ENCODE measurements at regions not wholly inside any gene's neighbourhood (a gene's known extent, or its start where the extent isn't known, plus 50 kb on each side); places are given as distances from the start of the nearest gene placed in this dataset.
"Not testable (repeated sequence)": the region's sequence is repeated elsewhere in the genome, so short reads cannot be mapped to it uniquely, and the experiment has no call there.

DNA sequence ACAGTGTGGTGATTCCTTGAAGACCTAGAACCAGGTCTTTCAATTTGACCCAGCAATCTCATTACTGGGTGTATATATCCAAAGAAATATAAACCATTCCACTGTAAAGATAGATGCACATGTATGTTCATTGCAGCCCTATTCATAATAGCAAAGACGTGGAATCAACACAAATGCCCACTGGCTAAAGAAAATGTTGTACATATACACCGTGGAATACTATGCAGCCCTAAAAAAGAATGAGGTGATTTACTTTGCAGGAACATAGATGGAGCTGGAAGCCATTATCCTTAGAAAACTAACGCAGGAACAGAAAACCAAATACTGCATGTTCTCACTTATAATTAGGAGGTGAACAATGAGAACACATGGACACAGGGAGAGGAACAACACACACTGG lies 278.0 kb upstream of the KCND2 start:
- Histone ChIP-seq H3K27me3 (no peaks in the 10 kb centered on the region), H3K4me3 (no peak overlapping the region), H3K27ac (no peak overlapping the region), H3K9me3 (peaks cover 0 to 23% (median 0%) of the 10 kb centered on the region in 11 donors), H3K4me1 (no peaks in the 10 kb centered on the region), H3K36me3 (no peaks in the 10 kb centered on the region)
- DNase-seq = no peak
- WGBS, 2 donors = 80 to 85% methylated on average over 3 of the region's 3 CpGs
- ATAC-seq = no peak
- TF ChIP-seq, protein P1, sequence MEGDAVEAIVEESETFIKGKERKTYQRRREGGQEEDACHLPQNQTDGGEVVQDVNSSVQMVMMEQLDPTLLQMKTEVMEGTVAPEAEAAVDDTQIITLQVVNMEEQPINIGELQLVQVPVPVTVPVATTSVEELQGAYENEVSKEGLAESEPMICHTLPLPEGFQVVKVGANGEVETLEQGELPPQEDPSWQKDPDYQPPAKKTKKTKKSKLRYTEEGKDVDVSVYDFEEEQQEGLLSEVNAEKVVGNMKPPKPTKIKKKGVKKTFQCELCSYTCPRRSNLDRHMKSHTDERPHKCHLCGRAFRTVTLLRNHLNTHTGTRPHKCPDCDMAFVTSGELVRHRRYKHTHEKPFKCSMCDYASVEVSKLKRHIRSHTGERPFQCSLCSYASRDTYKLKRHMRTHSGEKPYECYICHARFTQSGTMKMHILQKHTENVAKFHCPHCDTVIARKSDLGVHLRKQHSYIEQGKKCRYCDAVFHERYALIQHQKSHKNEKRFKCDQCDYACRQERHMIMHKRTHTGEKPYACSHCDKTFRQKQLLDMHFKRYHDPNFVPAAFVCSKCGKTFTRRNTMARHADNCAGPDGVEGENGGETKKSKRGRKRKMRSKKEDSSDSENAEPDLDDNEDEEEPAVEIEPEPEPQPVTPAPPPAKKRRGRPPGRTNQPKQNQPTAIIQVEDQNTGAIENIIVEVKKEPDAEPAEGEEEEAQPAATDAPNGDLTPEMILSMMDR (IDR thresholded peaks at IDR 0.05) = no peak
- intact Hi-C loops (cut with DNase I) = no loop called here

DNA sequence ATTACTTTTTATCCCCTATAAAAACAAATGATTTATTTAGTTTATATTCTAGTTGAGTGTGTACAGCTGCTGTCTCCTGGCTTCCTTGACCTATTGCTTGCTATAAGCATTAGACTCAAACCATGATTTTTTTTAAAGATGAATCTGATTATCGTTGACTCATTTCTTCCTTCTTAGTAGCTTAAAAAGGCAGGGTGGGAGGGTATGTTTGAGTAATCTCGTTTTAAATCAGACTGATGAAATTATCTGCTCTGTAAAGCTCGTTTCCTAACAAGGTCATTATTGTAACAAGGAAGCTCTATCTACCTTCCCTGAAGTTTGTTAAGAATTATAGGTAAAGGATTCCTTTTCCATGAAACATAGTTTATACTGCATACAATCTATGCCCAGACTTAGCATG lies 276.3 kb upstream of the KCND2 start:
- WGBS, 2 donors = 53 to 54% methylated on average over 3 of the region's 3 CpGs
- no peak overlapping the region for H3K4me3 ChIP-seq
- H3K4me1 ChIP-seq = no peaks in the 10 kb centered on the region
- ATAC-seq (no peak), DNase-seq (no peak)
- no peaks in the 10 kb centered on the region for H3K27me3 ChIP-seq
- H3K9me3 ChIP-seq = peaks cover 0 to 13% (median 0%) of the 10 kb centered on the region in 11 donors
- intact Hi-C loops (cut with DNase I) = no loop called here
- no peak overlapping the region for H3K27ac ChIP-seq
- H3K36me3 ChIP-seq = no peaks in the 10 kb centered on the region
- TF ChIP-seq, protein P1 (IDR thresholded peaks at IDR 0.05) = no peak

DNA sequence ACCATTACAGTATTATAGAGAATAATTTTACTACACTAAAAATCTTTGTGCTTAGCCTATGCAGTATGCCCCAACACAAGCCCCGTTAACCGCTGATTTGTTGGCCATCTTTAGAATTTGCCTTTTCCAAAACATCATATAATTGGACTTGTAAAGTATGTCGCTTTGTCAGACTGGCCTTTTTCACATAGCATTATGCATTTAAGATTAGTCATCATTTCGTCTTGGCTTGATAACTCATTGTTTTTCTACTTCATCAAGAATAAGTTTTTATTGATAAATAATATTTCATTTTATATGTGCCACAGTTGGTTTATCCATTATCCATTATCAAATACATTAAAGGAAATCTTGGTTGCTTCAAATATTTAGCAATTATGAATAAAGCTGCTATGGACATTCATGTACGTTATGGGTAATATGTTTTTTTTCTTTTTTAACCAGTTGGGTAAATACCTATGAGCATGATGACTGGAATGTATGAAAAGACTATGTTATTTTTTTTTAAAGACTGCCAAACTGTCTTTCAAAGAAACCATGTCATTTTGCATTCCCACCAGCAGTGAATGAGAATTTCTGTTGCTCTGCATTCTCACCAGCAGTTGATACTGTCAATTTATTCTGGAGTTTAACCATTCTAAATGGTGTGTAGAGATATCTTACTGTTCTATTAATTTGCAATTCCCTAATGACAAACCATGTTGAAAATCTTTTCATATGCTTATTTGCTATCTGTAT lies 273.1 kb upstream of the KCND2 start:
- TF ChIP-seq, protein P1 (IDR thresholded peaks at IDR 0.05) = no peak
- 87 to 90% methylated on average over 5 of the region's 5 CpGs for WGBS, 2 donors

DNA sequence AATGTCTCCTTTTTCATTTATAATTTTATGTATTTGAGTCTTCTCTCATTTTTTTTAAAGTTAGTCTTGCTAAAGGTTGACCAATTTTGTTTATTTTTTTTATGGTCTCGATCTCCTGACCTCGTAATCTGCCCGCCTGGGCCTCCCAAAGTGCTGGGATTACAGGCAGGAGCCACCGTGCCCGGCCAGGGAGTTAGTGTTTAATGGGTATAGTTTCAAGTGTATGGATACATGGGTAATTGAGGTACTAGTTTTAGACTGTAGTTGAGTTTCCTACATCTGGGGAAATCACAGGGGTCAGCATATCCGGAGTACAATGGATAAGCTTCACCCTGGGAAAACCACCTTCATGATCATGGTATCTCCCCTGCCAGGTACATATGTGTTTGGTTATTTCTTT lies 267.3 kb upstream of the KCND2 start:
- Histone ChIP-seq H3K4me3 (no peak overlapping the region), H3K4me1 (no peaks in the 10 kb centered on the region), H3K36me3 (no peaks in the 10 kb centered on the region), H3K27me3 (no peaks in the 10 kb centered on the region), H3K9me3 (no peaks in the 10 kb centered on the region), H3K27ac (no peak overlapping the region)
- intact Hi-C loops (cut with DNase I) = no loop called here
- no peak for ATAC-seq
- 84 to 90% methylated on average over 6 of the region's 6 CpGs for whole genome bisulfite sequencing, 2 donors
- TF ChIP-seq, protein P1 (IDR thresholded peaks at IDR 0.05) = no peak
- DNase-seq = no peak

More for the DNA sequence above, 273.1 kb upstream of the KCND2 start:
- Histone ChIP-seq H3K9me3 (peaks cover 0 to 3% (median 0%) of the 10 kb centered on the region in 11 donors), H3K27me3 (no peaks in the 10 kb centered on the region), H3K4me1 (no peaks in the 10 kb centered on the region), H3K4me3 (no peak overlapping the region), H3K36me3 (no peaks in the 10 kb centered on the region), H3K27ac (no peak overlapping the region)
- intact Hi-C loops (cut with DNase I) = no loop called here
- ATAC-seq = no peak
- DNase-seq = no peak

DNA sequence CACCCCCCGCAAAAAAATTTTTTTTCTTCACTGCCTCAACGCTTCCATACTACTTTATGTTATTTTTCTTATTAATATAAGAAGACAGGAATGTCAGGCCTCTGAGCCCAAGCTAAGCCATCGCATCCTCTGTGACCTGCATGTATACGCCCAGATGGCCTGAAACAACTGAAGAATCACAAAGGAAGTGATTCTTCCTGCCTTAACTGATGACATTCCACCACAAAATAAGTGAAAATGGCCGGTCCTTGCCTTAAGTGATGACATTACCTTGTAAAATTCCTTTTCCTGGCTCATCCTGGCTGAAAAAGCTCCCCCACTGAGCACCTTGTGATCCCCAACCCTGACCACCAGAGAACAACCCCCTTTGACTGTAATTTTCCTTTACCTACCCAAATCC lies 258.7 kb upstream of the KCND2 start:
- H3K9me3 ChIP-seq; ATAC-seq; DNase-seq; intact Hi-C loops (cut with DNase I); H3K27ac ChIP-seq; H3K4me3 ChIP-seq; H3K36me3 ChIP-seq; H3K27me3 ChIP-seq; H3K4me1 ChIP-seq: not testable (repeated sequence)
- WGBS, 2 donors = 71 to 75% methylated on average over 5 of the region's 5 CpGs

Data from heart right ventricle (tissue), 16 donors.